IPS-20b (cell line): ENCODE measurements at regions not wholly inside any gene's neighbourhood (a gene's known extent, or its start where the extent isn't known, plus 50 kb on each side); places are given as distances from the start of the nearest gene placed in this dataset.
"Not testable (repeated sequence)": the region's sequence is repeated elsewhere in the genome, so short reads cannot be mapped to it uniquely, and the experiment has no call there.

Experiments
- H3K27ac ChIP-seq: one replicate; pipeline ENCODE4 v1.5.1; 2013; ENCODE audit warnings: low read length
- H3K27me3 ChIP-seq: 2 replicates; pipeline ENCODE4 v1.6.1; 2013; ENCODE audit warnings: mild to moderate bottlenecking, low read length, inconsistent platforms; ENCODE audit not compliant: insufficient read depth
- H3K36me3 ChIP-seq: 2 replicates; pipeline ENCODE4 v1.6.1; 2013; ENCODE audit warnings: low read depth, mild to moderate bottlenecking, inconsistent platforms, low read length, moderate library complexity; ENCODE audit not compliant: insufficient read depth
- H3K4me1 ChIP-seq: 2 replicates; pipeline ENCODE4 v1.6.1; 2013; ENCODE audit warnings: mild to moderate bottlenecking, control low read depth, inconsistent platforms, low read length, moderate library complexity; ENCODE audit not compliant: insufficient read depth
- H3K4me3 ChIP-seq: 2 replicates; pipeline ENCODE4 v1.5.1; 2013; ENCODE audit warnings: mild to moderate bottlenecking, low read length, inconsistent platforms
- H3K9ac ChIP-seq: 2 replicates; pipeline ENCODE4 v1.6.1; 2013; ENCODE audit warnings: low read depth, mild to moderate bottlenecking, inconsistent platforms, low read length, moderate library complexity
- H3K9me3 ChIP-seq: 2 replicates; pipeline ENCODE4 v1.6.1; 2013; ENCODE audit warnings: mild to moderate bottlenecking, low read depth, low read length, inconsistent platforms; ENCODE audit not compliant: insufficient read depth

DNA sequence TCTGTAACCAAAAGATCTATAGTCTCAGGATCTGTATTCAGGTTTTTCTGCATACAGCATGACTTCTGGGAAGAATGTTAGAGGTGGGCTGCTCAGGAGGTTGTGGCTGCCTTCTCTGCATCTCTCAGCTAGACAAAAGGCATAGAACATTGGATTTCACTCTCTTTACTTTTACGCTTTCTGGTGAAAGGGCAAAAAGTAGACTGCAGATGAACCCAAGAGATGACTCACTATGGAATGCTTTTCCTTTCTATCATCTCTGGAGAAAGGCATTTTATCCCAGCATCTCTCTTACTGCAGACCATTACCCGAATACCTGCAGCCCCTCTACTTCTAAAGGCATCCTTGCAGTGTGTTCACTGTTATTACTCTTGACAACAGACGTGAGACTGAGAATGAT, 222.2 kb downstream of the WNT5A start:
- Histone ChIP-seq H3K9me3 (no peaks in the 10 kb centered on the region), H3K4me1 (no peaks in the 10 kb centered on the region), H3K27me3 (no peaks in the 10 kb centered on the region), H3K27ac (no peak overlapping the region), H3K36me3 (no peaks in the 10 kb centered on the region), H3K9ac (no peak overlapping the region), H3K4me3 (no peak overlapping the region)

DNA sequence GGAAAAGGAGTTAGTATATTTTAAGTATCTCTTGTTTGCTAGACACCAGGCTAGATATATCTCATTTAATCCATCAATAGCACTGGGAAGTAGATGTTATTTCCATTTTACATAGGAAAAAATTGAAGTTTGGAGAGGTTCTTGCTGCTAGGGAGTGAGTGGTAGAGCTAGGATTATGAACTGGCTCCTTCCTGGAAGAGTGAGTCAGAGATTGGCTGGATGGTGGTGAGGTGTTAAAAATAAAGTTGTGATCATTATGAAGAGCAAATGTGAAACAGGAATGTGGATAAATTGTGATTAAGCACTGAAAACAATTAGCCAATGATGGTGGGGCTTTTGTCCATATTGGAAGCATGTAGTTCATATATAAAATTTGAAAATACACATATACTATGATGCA, 234.2 kb downstream of the WNT5A start:
- no peaks in the 10 kb centered on the region for H3K36me3 ChIP-seq
- no peaks in the 10 kb centered on the region; the same call in 1 of the 2 replicates for H3K9me3 ChIP-seq
- H3K4me3 ChIP-seq, result no peak overlapping the region
- no peaks in the 10 kb centered on the region for H3K4me1 ChIP-seq
- H3K27me3 ChIP-seq, result no peaks in the 10 kb centered on the region
- H3K9ac ChIP-seq, result no peak overlapping the region
- no peak overlapping the region for H3K27ac ChIP-seq

- H3K36me3 ChIP-seq, H3K4me3 ChIP-seq, H3K27me3 ChIP-seq, H3K27ac ChIP-seq, H3K4me1 ChIP-seq, H3K9ac ChIP-seq, H3K9me3 ChIP-seq: not testable (repeated sequence)
Observed at GRCh38 chr3:55249156-55249555, 237.9 kb downstream of the WNT5A start.

- Histone ChIP-seq H3K4me1 (no peaks in the 10 kb centered on the region), H3K9ac (no peak overlapping the region), H3K27ac (no peak overlapping the region), H3K9me3 (no peaks in the 10 kb centered on the region; the same call in 1 of the 2 replicates), H3K27me3 (no peaks in the 10 kb centered on the region), H3K4me3 (no peak overlapping the region), H3K36me3 (no peaks in the 10 kb centered on the region)
Observed at GRCh38 chr3:55247666-55248065, 239.4 kb downstream of the WNT5A start.

DNA sequence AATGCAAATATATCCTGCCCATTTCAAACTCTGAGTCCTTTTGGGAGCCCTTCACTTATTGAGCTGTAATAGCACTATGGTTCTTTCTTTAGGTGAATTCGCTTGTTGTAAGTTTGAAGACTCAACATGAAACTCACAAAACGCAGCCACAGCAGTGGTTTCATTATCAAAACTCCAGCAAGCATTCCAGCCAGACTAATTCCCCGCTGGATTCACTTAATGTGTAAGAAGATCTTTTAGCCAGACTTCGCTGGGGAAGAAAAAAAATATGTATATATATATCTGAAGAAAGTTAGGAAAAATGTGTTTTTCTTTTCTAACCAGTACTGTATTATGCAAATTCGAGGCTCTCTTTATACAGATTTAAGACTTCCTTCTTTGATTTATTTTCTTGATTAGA, 241.1 kb downstream of the WNT5A start:
- H3K9ac ChIP-seq, result no peak overlapping the region
- H3K27me3 ChIP-seq, result no peaks in the 10 kb centered on the region
- H3K9me3 ChIP-seq, result no peaks in the 10 kb centered on the region; the same call in 1 of the 2 replicates
- no peaks in the 10 kb centered on the region for H3K36me3 ChIP-seq
- H3K4me1 ChIP-seq, result no peaks in the 10 kb centered on the region
- H3K27ac ChIP-seq, result no peak overlapping the region
- no peak overlapping the region for H3K4me3 ChIP-seq

GRCh38 chr3:55245351-55245750, 241.8 kb downstream of the WNT5A start:
- no peaks in the 10 kb centered on the region for H3K4me1 ChIP-seq
- H3K4me3 ChIP-seq, result no peak overlapping the region
- no peaks in the 10 kb centered on the region for H3K36me3 ChIP-seq
- no peak overlapping the region for H3K9ac ChIP-seq
- no peaks in the 10 kb centered on the region; the same call in 1 of the 2 replicates for H3K9me3 ChIP-seq
- H3K27ac ChIP-seq, result no peak overlapping the region
- no peaks in the 10 kb centered on the region for H3K27me3 ChIP-seq

DNA sequence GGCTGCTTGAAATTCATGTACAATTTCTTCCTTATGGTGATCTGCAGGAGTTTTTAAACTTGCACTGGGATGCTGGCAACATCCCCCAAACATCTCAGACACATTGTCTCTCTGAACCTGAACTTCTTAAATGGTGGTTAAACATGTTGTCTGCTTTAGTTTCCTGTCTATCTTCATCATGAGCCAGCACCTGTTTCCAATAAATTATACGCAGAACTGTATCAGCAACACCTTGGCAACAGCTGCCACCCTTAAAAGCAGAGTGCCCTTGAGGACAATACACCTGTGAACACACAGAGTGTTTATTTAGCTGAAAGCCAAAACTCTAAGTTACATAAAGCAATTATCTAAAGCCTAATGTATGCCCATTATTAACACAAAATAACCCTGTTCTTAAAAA, 242.9 kb downstream of the WNT5A start:
- Histone ChIP-seq H3K36me3 (no peaks in the 10 kb centered on the region), H3K9me3 (no peaks in the 10 kb centered on the region; the same call in 1 of the 2 replicates), H3K4me3 (no peak overlapping the region), H3K27me3 (no peaks in the 10 kb centered on the region), H3K4me1 (no peaks in the 10 kb centered on the region), H3K9ac (no peak overlapping the region), H3K27ac (no peak overlapping the region)

GRCh38 chr3:55243678-55244077, 243.4 kb downstream of the WNT5A start:
- no peak overlapping the region for H3K9ac ChIP-seq
- H3K27me3 ChIP-seq, result no peaks in the 10 kb centered on the region
- no peaks in the 10 kb centered on the region for H3K9me3 ChIP-seq
- no peaks in the 10 kb centered on the region for H3K36me3 ChIP-seq
- no peak overlapping the region for H3K27ac ChIP-seq
- H3K4me3 ChIP-seq, result no peak overlapping the region
- no peaks in the 10 kb centered on the region for H3K4me1 ChIP-seq

DNA sequence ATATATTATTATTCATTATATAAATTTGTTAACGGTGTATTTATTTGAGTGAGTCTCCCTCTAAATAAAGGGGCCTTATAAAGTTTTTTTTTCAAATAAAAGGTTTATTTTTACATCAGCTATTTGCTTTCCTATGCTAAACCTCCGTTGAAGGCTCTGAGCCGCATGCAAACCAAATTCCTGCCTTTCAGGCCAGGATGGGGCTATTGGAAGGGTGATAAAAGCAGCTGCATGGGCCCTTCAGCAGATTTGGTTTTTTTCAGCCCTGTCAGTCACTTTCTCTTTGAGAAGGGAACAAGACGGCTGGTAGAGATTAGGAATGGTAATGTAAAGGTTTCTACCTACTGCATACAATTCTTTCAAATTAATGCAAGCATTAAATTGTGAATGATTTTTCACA, 244.2 kb downstream of the WNT5A start:
- H3K4me3 ChIP-seq, result no peak overlapping the region
- no peak overlapping the region for H3K27ac ChIP-seq
- no peaks in the 10 kb centered on the region for H3K9me3 ChIP-seq
- H3K36me3 ChIP-seq, result no peaks in the 10 kb centered on the region
- no peaks in the 10 kb centered on the region for H3K27me3 ChIP-seq
- H3K9ac ChIP-seq, result no peak overlapping the region
- no peaks in the 10 kb centered on the region for H3K4me1 ChIP-seq

- Histone ChIP-seq H3K9ac (no peak overlapping the region), H3K36me3 (no peaks in the 10 kb centered on the region), H3K4me3 (no peak overlapping the region), H3K4me1 (no peaks in the 10 kb centered on the region), H3K27me3 (no peaks in the 10 kb centered on the region), H3K27ac (no peak overlapping the region), H3K9me3 (no peaks in the 10 kb centered on the region)
Observed at GRCh38 chr3:55241098-55241497, 246.0 kb downstream of the WNT5A start.

DNA sequence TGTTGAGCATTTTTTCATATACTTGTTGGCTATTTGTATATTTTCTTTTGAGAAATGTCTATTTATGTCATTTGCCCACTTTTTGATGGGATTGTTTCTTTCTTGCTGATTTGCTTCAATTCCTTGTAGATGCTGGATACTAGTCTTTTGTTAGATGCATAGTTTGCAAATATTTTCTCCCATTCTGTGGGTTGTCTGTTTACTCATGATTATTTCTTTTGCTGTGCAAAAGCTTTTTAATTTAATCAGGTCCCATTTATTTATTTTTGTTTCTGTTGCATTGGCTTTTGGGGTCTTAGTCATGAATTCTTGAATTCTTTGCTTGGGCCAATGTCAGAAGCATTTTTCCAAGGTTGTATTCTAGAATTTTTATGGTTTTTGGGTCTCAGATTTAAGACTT, 251.7 kb downstream of the WNT5A start:
- Histone ChIP-seq H3K9me3 (no peaks in the 10 kb centered on the region), H3K9ac (no peak overlapping the region), H3K36me3 (no peaks in the 10 kb centered on the region), H3K4me1 (no peaks in the 10 kb centered on the region), H3K4me3 (no peak overlapping the region), H3K27ac (no peak overlapping the region), H3K27me3 (no peaks in the 10 kb centered on the region)

- Histone ChIP-seq H3K36me3 (no peaks in the 10 kb centered on the region), H3K4me1 (no peaks in the 10 kb centered on the region), H3K27ac (no peak overlapping the region), H3K9ac (no peak overlapping the region), H3K27me3 (no peaks in the 10 kb centered on the region), H3K4me3 (no peak overlapping the region), H3K9me3 (no peaks in the 10 kb centered on the region)
Observed at GRCh38 chr3:55226696-55227095, 260.4 kb downstream of the WNT5A start.

DNA sequence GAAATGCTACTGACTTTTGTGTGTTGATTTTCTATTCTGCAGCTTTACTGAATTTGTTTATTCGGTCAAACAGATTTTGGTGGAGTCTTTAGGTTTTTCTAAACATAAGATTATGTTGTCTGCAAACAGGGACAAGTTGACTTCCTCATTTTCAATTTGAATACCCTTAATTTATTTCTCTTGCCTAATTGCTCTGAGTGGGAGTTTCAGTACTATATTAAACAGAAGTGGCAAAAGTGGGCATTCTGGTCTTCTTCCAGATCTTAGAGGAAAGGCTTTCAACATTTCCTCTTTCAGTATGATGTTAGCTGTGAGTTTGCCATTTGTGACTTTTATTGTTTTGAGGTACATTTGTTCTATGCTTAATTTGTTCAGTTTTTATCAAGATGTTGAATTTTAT, 268.5 kb downstream of the WNT5A start:
- Histone ChIP-seq H3K9ac (no peak overlapping the region), H3K27ac (no peak overlapping the region), H3K4me3 (no peak overlapping the region), H3K4me1 (no peaks in the 10 kb centered on the region), H3K36me3 (no peaks in the 10 kb centered on the region), H3K27me3 (no peaks in the 10 kb centered on the region), H3K9me3 (peaks cover 3% of the 10 kb centered on the region; the same call in 1 of the 2 replicates)
